ENCODE measurements at regions not wholly inside any gene's neighbourhood (a gene's known extent, or its start where the extent isn't known, plus 50 kb on each side); places are given as distances from the start of the nearest gene placed in this dataset.

DNA sequence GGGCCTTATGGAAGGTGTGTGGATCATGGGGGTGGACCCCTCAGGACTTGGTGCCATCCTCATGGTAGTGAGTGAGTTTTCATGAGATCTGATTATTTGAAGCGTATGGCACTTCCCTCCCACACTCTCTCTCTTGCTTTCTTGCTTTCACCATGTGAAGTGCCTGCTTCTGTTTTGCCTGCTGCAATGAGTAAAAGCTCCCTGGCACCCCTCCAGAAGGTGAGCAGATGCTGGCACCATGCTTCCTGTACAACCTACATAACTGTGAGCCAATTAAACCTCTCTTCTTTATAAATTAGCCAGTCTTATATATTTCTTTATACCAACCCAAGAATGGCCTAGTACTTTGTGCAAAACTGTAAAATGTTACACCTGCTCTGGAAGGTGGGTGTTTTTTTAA lies 396.8 kb upstream of the HS3ST5 start:
- no peak for TF ChIP-seq EZH2 (IDR thresholded peaks at IDR 0.05; ENCODE audit: insufficient read depth, low read length)
- TF ChIP-seq, protein P1, sequence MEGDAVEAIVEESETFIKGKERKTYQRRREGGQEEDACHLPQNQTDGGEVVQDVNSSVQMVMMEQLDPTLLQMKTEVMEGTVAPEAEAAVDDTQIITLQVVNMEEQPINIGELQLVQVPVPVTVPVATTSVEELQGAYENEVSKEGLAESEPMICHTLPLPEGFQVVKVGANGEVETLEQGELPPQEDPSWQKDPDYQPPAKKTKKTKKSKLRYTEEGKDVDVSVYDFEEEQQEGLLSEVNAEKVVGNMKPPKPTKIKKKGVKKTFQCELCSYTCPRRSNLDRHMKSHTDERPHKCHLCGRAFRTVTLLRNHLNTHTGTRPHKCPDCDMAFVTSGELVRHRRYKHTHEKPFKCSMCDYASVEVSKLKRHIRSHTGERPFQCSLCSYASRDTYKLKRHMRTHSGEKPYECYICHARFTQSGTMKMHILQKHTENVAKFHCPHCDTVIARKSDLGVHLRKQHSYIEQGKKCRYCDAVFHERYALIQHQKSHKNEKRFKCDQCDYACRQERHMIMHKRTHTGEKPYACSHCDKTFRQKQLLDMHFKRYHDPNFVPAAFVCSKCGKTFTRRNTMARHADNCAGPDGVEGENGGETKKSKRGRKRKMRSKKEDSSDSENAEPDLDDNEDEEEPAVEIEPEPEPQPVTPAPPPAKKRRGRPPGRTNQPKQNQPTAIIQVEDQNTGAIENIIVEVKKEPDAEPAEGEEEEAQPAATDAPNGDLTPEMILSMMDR (IDR thresholded peaks at IDR 0.05; ENCODE audit: insufficient read depth, low read depth, low read length) = no peak

Data from astrocyte (in vitro differentiated cells and primary cell).